GM23338 (cell line): ENCODE measurements at regions not wholly inside any gene's neighbourhood (a gene's known extent, or its start where the extent isn't known, plus 50 kb on each side); places are given as distances from the start of the nearest gene placed in this dataset.

Experiments
- ATAC-seq: fragments of 200-7000 bp; cut with Tn5 transposase; 3 replicates; pipeline ENCODE4 v1.9.1; 2020
- DNase-seq: peaks from one replicate; pipeline ENCODE4 v3.0.0-alpha.2; 2015; ENCODE audit warnings: low spot score
- H2AFZ ChIP-seq: fragments of 200-600 bp; sonication (generic); 2 replicates; pipeline ENCODE4 v1.8.0; 2016; ENCODE audit warnings: antibody characterized with exemption, mild to moderate bottlenecking, moderate library complexity
- H3F3A ChIP-seq: fragments of 200-600 bp; sonication (generic); replicated peaks from 2 replicates; pipeline ENCODE4 v1.8.0; 2017; ENCODE audit warnings: antibody characterized with exemption, mixed run types, low read depth
- H3K27ac ChIP-seq: fragments of 200-600 bp; sonication (generic); 2 replicates; pipeline ENCODE4 v1.6.1; 2016; ENCODE audit warnings: low read depth
- H3K27me3 ChIP-seq: fragments of 200-600 bp; sonication (generic); 2 replicates; pipeline ENCODE4 v1.8.0; 2016; ENCODE audit warnings: mild to moderate bottlenecking, mixed run types, moderate library complexity; ENCODE audit not compliant: insufficient read depth
- H3K36me3 ChIP-seq: fragments of 200-600 bp; sonication (generic); 2 replicates; pipeline ENCODE4 v1.8.0; 2016; ENCODE audit warnings: mild to moderate bottlenecking; ENCODE audit not compliant: insufficient read depth
- H3K4me1 ChIP-seq: fragments of 200-600 bp; sonication (generic); 2 replicates; pipeline ENCODE4 v1.8.0; 2016; ENCODE audit warnings: mild to moderate bottlenecking, moderate library complexity; ENCODE audit not compliant: insufficient read depth
- H3K4me2 ChIP-seq: fragments of 200-600 bp; sonication (generic); 2 replicates; pipeline ENCODE4 v1.7.1; 2017; ENCODE audit warnings: mixed run types
- H3K4me3 ChIP-seq: fragments of 200-600 bp; sonication (generic); 2 replicates; pipeline ENCODE4 v1.6.1; 2016; ENCODE audit warnings: mixed run types
- H3K79me2 ChIP-seq: fragments of 200-600 bp; sonication (generic); replicated peaks from 2 replicates; pipeline ENCODE4 v1.8.0; 2017; ENCODE audit warnings: mild to moderate bottlenecking; ENCODE audit not compliant: insufficient read depth
- H3K9me2 ChIP-seq: fragments of 200-600 bp; sonication (generic); 2 replicates; pipeline ENCODE4 v1.8.0; 2017; ENCODE audit not compliant: insufficient read depth
- H4K20me1 ChIP-seq: fragments of 200-600 bp; sonication (generic); replicated peaks from 2 replicates; pipeline ENCODE4 v1.8.0; 2017; ENCODE audit warnings: mild to moderate bottlenecking; ENCODE audit not compliant: insufficient read depth
- H3K27ac Mint-ChIP-seq: 2 replicates; pipeline ENCODE4 v1.8.0; 2020; ENCODE audit warnings: inconsistent platforms, mild to moderate bottlenecking, moderate library complexity, mixed read lengths
- H3K27me3 Mint-ChIP-seq: 3 replicates; pipeline ENCODE4 v1.8.0; 2022; ENCODE audit warnings: low read depth, mild to moderate bottlenecking, moderate library complexity, mixed read lengths, inconsistent platforms; ENCODE audit not compliant: insufficient read depth, poor library complexity
- H3K36me3 Mint-ChIP-seq: 3 replicates; pipeline ENCODE4 v1.8.0; 2021; ENCODE audit warnings: low read depth, mild to moderate bottlenecking, inconsistent platforms, moderate library complexity, mixed read lengths
- H3K4me1 Mint-ChIP-seq: 3 replicates; pipeline ENCODE4 v1.8.0; 2020; ENCODE audit warnings: mild to moderate bottlenecking, inconsistent platforms, mixed read lengths
- H3K4me3 Mint-ChIP-seq: 3 replicates; pipeline ENCODE4 v1.8.0; 2021; ENCODE audit warnings: moderate library complexity, mild to moderate bottlenecking, inconsistent platforms, mixed read lengths
- H3K9me3 Mint-ChIP-seq: 3 replicates; pipeline ENCODE4 v1.8.0; 2020; ENCODE audit warnings: moderate library complexity, mild to moderate bottlenecking, inconsistent platforms, mixed read lengths
- NANOG ChIP-seq: IDR thresholded peaks from 2 replicates; pipeline ENCODE4 v1.6.1; 2016; ENCODE audit warnings: antibody characterized with exemption, borderline replicate concordance
- POLR2AphosphoS5 ChIP-seq: IDR thresholded peaks from 2 replicates; pipeline ENCODE4 v1.6.1; 2016; ENCODE audit warnings: antibody characterized with exemption, low read depth
- REST ChIP-seq: IDR thresholded peaks from one replicate; pipeline ENCODE4 v1.6.1; 2018; ENCODE audit warnings: antibody characterized with exemption; ENCODE audit not compliant: unreplicated experiment
- STAT1 ChIP-seq: IDR thresholded peaks from one replicate; pipeline ENCODE4 v1.6.1; 2016; ENCODE audit warnings: antibody characterized with exemption; ENCODE audit not compliant: unreplicated experiment
- ZNF331 ChIP-seq: fragments of 250-450 bp; sonication (Bioruptor Pico); IDR thresholded peaks from 2 replicates; pipeline ENCODE4 v1.5.0; 2020; ENCODE audit warnings: low read depth, mild to moderate bottlenecking, moderate library complexity
- ZNF462 ChIP-seq: fragments of 250-450 bp; sonication (Bioruptor Pico); IDR thresholded peaks from 2 replicates; pipeline ENCODE4 v1.5.0; 2020; ENCODE audit warnings: mild to moderate bottlenecking, moderate library complexity

- no peak for TF ChIP-seq ZNF462 (CRISPR knock-in tag)
- TF ChIP-seq NANOG = no peak
- TF ChIP-seq POLR2AphosphoS5 = no peak
Observed at GRCh38 chr16:86171329-86171728, 272.4 kb downstream of the IRF8 start (continued).

- Histone ChIP-seq H3K4me3 (no peak overlapping the region), H3K4me1 (no peaks in the 10 kb centered on the region), H3K27me3 (no peaks in the 10 kb centered on the region), H3K36me3 (no peaks in the 10 kb centered on the region), H3F3A (no peaks in the 10 kb centered on the region), H3K27ac (no peak overlapping the region), H2AFZ (no peak overlapping the region), H3K4me2 (no peak overlapping the region), H3K79me2 (no peaks in the 10 kb centered on the region), H3K9me2 (no peaks in the 10 kb centered on the region), H4K20me1 (no peaks in the 10 kb centered on the region)
- Mint-ChIP-seq H3K36me3 (no peaks in the 10 kb centered on the region; the same call in 2 of the 3 replicates), H3K4me3 (no peak overlapping the region), H3K9me3 (no peaks in the 10 kb centered on the region; the same call in 1 of the 3 replicates), H3K27ac (no peak overlapping the region), H3K4me1 (no peaks in the 10 kb centered on the region), H3K27me3 (peaks cover 2% of the 10 kb centered on the region)
- ATAC-seq = no peak
- no peak for TF ChIP-seq ZNF462 (CRISPR knock-in tag)
- TF ChIP-seq POLR2AphosphoS5 = no peak
- no peak for TF ChIP-seq REST
- TF ChIP-seq STAT1 = no peak
- TF ChIP-seq ZNF331 (CRISPR knock-in tag) = no peak
- DNase-seq = no peak
Observed at GRCh38 chr16:86175816-86176215, 276.9 kb downstream of the IRF8 start.
